ENCODE measurements at regions not wholly inside any gene's neighbourhood (a gene's known extent, or its start where the extent isn't known, plus 50 kb on each side); places are given as distances from the start of the nearest gene placed in this dataset.

DNA sequence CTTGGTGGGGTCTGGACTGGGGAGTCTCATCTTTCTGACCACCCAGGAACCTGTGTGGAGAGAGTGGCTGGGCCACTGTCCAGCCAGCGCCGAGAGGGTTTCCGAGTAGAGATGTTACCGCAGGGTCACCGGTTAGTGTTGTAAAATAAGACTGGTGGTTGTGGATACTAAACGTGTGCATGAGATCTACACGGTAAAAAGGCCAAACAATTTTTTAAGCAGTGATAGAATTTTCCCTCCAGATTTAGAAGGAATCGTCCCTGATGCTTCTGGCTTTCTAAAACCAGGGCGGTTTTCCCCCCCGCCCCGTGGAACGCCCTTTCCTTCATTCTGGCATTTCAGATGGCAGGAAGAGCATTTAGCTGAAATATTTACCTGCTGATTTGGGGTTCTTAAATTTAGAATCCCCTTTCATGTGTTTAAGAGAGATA lies 72.6 kb upstream of the PPARA start:
- peak; percentile 58 for DNase-seq (ENCODE audit: low read depth)

- DNase-seq (ENCODE audit: low read depth) = peak; percentile 94
Observed at GRCh38 chr22:46078241-46079092, 71.9 kb upstream of the PPARA start.

GRCh38 chr22:46079093-46079860 lies 71.0 kb upstream of the PPARA start:
- DNase-seq (ENCODE audit: low read depth) = peak; percentile 59

GRCh38 chr22:46079861-46080821 lies 70.2 kb upstream of the PPARA start:
- DNase-seq (ENCODE audit: low read depth) = peak; percentile 97

GRCh38 chr22:46081036-46081830 lies 69.1 kb upstream of the PPARA start:
- DNase-seq (ENCODE audit: low read depth) = no peak

- no peak for DNase-seq (ENCODE audit: low read depth)
Observed at GRCh38 chr22:46081831-46082210, 68.5 kb upstream of the PPARA start.

DNA sequence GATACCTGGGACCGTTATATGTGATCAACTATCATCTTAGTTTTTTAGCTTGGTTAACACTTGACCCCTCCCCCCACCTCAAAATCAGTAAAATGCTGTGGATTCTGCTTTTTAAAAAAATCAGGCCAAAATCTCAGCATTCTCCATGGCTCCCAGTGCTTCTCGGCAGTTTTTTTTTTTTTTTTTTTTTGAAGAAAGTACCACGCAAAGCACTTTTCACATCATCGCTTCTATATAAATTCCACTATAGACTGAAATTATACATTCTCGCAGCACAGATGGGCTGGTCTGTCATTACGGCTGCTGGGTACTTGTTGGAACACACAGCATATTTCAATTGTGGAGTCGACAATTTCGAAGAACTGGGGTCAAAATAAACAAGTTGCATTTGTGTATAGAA lies 67.7 kb upstream of the PPARA start:
- DNase-seq (ENCODE audit: low read depth) = no peak

DNA sequence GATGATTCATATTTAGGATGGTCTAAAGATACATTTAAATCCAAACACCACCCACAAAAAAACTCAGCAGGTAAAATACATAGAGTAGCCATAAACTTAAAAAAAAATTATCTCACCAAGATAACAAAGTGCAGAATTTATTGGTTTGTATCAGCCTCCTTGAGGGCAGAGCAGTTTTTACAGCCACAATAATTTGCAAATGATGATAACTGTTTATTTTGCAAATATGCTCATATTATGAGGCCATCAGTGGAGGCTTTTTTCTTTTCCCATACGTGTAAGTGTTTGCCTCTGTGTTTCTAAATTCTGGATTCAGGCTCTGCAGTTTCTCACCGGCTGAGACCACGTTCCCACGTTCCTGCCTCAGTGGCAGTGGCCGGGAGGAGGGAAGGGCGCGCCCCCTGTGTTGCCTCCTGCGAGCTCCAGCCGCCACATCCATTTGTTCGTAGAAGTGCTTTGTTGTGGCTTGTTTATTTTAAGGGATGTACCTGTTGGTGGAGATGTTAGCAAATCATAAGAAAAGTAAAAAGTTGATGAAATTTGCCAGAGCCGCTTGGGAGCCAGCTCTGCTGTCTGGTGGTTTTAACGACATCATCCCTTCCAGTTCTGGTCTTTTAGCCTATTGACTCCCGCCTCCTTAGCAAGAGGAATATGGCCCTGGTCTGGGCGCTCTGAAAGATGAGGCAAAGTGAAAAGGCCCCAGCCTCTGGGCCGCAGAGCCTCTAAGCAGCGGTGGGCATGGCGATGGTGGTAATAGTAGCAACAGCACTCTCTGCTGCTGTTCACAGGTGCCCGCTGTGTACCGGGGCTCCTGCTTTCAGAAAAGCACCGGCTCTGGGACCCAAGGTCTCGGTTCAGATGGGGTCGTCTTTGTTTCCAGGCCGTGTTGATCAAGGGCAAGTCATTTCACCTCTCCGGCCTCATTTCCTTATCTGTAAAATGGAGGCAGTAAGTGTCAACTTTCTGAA lies 66.7 kb upstream of the PPARA start:
- DNase-seq (ENCODE audit: low read depth) = no peak

GRCh38 chr22:46084376-46084775 lies 66.0 kb upstream of the PPARA start:
- no peak for DNase-seq (ENCODE audit: low read depth)

DNA sequence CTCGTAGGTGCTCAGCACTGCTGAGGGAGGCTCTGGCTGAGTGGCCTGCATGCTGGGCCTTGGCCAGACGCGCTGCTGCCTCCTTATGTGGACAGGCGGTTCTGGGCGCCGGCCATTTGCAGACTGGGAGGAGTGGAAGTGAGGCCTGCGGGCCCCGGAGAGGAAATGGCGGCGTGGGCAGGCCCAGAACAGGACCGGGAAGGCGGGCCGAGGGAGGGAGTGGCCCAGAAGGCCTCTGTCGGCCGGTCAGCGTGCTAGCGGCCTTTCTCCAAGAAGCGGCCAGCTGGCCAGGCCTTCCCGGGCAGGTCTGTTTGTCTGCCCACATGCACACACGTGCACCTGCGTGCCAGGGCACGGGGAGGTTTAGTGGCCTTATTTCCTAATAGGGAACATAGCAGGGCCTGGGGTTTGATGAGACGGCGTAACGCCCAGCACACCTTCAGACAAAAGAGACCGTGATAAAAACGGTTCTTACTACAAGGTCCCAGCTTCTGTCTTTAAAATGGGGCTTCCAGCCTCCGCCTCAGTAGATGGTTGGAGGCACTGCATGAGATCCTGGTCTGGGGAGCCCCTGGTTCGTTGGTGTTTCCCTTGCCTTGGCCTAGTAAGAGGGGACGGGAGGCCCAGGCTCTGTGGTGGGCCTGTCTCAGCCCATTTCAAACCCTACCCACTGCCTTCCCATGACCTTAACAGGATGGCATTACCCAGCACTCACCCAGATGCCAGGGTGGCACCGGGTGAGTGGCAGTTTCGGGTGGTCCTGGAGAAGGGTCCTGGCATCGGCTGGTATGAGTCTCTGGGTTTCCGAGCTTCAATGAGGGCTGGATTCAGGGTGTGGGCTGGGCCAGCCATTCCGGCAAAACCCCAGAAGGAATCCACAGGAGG lies 65.1 kb upstream of the PPARA start:
- DNase-seq (ENCODE audit: low read depth) = peak; percentile 89

- peak; percentile 93 for DNase-seq (ENCODE audit: low read depth)
Observed at GRCh38 chr22:46085828-46086576, 64.3 kb upstream of the PPARA start.

GRCh38 chr22:46086577-46087335 lies 63.6 kb upstream of the PPARA start:
- DNase-seq (ENCODE audit: low read depth) = peak; percentile 66

GRCh38 chr22:46087336-46087690 lies 63.0 kb upstream of the PPARA start:
- DNase-seq (ENCODE audit: low read depth) = no peak

DNA sequence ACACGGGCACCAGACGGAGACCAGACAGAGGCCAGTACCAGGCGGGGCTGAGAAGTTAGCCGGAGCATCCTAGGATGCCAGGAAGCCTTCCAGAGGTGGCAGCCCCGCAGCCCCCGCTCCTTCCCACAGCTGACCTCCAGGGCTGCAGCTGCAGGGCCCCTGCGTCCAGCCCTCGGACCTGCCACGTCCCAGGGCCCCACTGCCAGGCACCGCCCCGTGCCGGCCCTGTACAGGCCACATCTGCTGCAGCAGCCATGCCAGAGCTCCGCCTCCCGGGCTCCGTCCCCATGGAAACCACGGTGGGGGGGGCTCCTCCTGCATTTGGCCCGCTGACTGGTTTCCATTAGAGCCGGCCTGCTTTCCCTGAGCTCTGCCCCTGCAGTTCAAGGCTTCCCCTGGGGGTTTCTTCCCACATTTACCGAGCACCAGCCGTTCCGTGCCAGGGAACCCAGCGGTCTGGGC lies 62.5 kb upstream of the PPARA start:
- DNase-seq (ENCODE audit: low read depth) = peak; percentile 96

GRCh38 chr22:46088541-46089311 lies 61.6 kb upstream of the PPARA start:
- DNase-seq (ENCODE audit: low read depth) = peak; percentile 85

- DNase-seq (ENCODE audit: low read depth) = no peak
Observed at GRCh38 chr22:46089426-46090035, 60.8 kb upstream of the PPARA start.
